ENCODE measurements at regions not wholly inside any gene's neighbourhood (a gene's known extent, or its start where the extent isn't known, plus 50 kb on each side); places are given as distances from the start of the nearest gene placed in this dataset.

DNA sequence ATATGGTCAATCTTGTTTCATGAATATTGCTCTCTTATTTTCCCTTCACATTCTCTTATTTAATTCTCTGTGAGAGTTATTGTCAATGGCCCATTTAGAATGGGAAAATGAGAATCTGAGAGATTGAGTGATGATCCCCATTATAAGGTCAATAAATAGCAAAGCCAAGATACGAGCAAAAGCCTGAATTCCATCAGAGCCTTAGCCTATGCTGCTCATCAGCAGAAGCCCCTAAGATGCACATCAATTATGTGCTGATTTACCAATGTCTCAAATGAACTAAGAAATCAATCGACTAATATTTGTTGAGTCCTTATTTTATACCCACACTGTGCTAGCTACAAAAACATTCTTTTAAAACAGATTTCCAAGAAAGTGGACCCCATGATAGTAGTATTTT lies 330.8 kb upstream of the DDI1 start:
- ChIA-PET CTCF (no interaction called here), POLR2A (ENCODE audit: unreplicated experiment) (no interaction called here)
- TF ChIP-seq EZH2 (IDR thresholded peaks at IDR 0.05; ENCODE audit: low read depth) (no peak), CTCF (conservative IDR thresholded peaks at IDR 0.05) (no peak)
- Histone ChIP-seq H3F3A (ENCODE audit: insufficient read depth, low read depth) (peaks cover 2% of the 10 kb centered on the region; the same call in 1 of the 2 replicates), H3K79me2 (ENCODE audit: low read depth) (no peaks in the 10 kb centered on the region), H3K4me3 (no peak overlapping the region), H3K27ac (no peak overlapping the region), H3K9me3 (ENCODE audit: insufficient read depth, low read depth) (0 out of 2 replicates have a peak, but pooled peaks cover 3% of the 10 kb centered on the region), H3K4me2 (no peak overlapping the region), H3K4me1 (replicated peaks; ENCODE audit: insufficient read depth) (no peaks in the 10 kb centered on the region), H3K36me3 (ENCODE audit: low read depth) (no peaks in the 10 kb centered on the region), H3K9me2 (ENCODE audit: insufficient read depth) (no peaks in the 10 kb centered on the region), H3K27me3 (ENCODE audit: insufficient read depth, low read depth) (no peaks in the 10 kb centered on the region), H2AFZ (no peak overlapping the region), H4K20me1 (ENCODE audit: insufficient read depth) (no peaks in the 10 kb centered on the region)
- peak in 1 of 2 experiments; percentile 28 for DNase-seq
- BruUV-seq (replicated peaks), result no TSS peak
- intact Hi-C loops (cut with micrococcal nuclease; ENCODE audit: unreplicated experiment), result no loop called here

- H3K9me2 ChIP-seq (ENCODE audit: insufficient read depth), result no peaks in the 10 kb centered on the region; the same call in 1 of the 2 replicates
- no peaks in the 10 kb centered on the region for H3K27me3 ChIP-seq (ENCODE audit: insufficient read depth, low read depth)
- no peak overlapping the region for H3K4me2 ChIP-seq
- POLR2A ChIA-PET (ENCODE audit: unreplicated experiment), result no interaction called here
- H3K4me3 ChIP-seq, result no peak overlapping the region
- TF ChIP-seq EZH2 (IDR thresholded peaks at IDR 0.05; ENCODE audit: low read depth) (no peak), CTCF (conservative IDR thresholded peaks at IDR 0.05) (no peak)
- CTCF ChIA-PET, result no interaction called here
- peak in 1 of 2 experiments; percentile 20 for DNase-seq
- peaks cover 3% of the 10 kb centered on the region; the same call in 1 of the 2 replicates for H3K9me3 ChIP-seq (ENCODE audit: insufficient read depth, low read depth)
- H3K36me3 ChIP-seq (ENCODE audit: low read depth), result no peaks in the 10 kb centered on the region
- no peaks in the 10 kb centered on the region for H3F3A ChIP-seq (ENCODE audit: insufficient read depth, low read depth)
- intact Hi-C loops (cut with micrococcal nuclease; ENCODE audit: unreplicated experiment), result no loop called here
- no peaks in the 10 kb centered on the region for H3K79me2 ChIP-seq (ENCODE audit: low read depth)
- H2AFZ ChIP-seq, result no peak overlapping the region
- no peaks in the 10 kb centered on the region for H4K20me1 ChIP-seq (ENCODE audit: insufficient read depth)
- no peaks in the 10 kb centered on the region for H3K4me1 ChIP-seq (replicated peaks; ENCODE audit: insufficient read depth)
- no TSS peak for BruUV-seq (replicated peaks)
- H3K27ac ChIP-seq, result no peak overlapping the region
Observed at GRCh38 chr11:103709371-103709770, 327.1 kb upstream of the DDI1 start.

DNA sequence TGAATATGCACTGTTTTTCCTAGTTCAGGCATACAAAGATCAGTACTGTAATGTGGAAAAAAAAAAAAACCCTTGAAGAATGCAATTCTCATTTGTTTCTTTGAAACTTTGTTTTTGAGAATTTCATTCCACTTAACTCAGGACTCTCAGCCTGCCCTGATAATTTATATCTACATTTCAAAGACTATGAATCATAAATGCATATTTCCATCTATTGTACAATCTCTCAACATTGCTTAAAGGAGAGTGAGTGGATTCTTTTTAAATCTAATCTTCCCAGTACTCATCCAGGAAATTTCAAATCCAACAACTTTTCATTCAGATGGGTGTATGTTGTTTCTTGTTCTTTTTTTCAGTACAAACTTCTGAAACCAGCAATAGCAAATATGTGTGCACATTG lies 322.2 kb upstream of the DDI1 start:
- intact Hi-C loops (cut with micrococcal nuclease; ENCODE audit: unreplicated experiment), result no loop called here
- H3K9me2 ChIP-seq (ENCODE audit: insufficient read depth), result no peaks in the 10 kb centered on the region; the same call in 1 of the 2 replicates
- peak in 1 of 2 experiments; percentile 8 for DNase-seq
- no peak overlapping the region for H2AFZ ChIP-seq
- TF ChIP-seq CTCF (conservative IDR thresholded peaks at IDR 0.05), result no peak
- TF ChIP-seq EZH2 (IDR thresholded peaks at IDR 0.05; ENCODE audit: low read depth), result no peak
- no peak overlapping the region for H3K27ac ChIP-seq
- ChIA-PET POLR2A (ENCODE audit: unreplicated experiment) (no interaction called here), CTCF (no interaction called here)
- H3K27me3 ChIP-seq (ENCODE audit: insufficient read depth, low read depth), result no peaks in the 10 kb centered on the region
- no peaks in the 10 kb centered on the region for H3K4me1 ChIP-seq (replicated peaks; ENCODE audit: insufficient read depth)
- no peaks in the 10 kb centered on the region for H3F3A ChIP-seq (ENCODE audit: insufficient read depth, low read depth)
- no peak overlapping the region for H3K4me3 ChIP-seq
- no peak overlapping the region for H3K4me2 ChIP-seq
- H3K79me2 ChIP-seq (ENCODE audit: low read depth), result no peaks in the 10 kb centered on the region
- H3K9me3 ChIP-seq (ENCODE audit: insufficient read depth, low read depth), result no peaks in the 10 kb centered on the region; the same call in 1 of the 2 replicates
- BruUV-seq (replicated peaks), result no TSS peak
- no peaks in the 10 kb centered on the region for H3K36me3 ChIP-seq (ENCODE audit: low read depth)
- no peaks in the 10 kb centered on the region for H4K20me1 ChIP-seq (ENCODE audit: insufficient read depth)

Measured in PC-9 (cell line).